ENCODE measurements at regions not wholly inside any gene's neighbourhood (a gene's known extent, or its start where the extent isn't known, plus 50 kb on each side); places are given as distances from the start of the nearest gene placed in this dataset.

DNA sequence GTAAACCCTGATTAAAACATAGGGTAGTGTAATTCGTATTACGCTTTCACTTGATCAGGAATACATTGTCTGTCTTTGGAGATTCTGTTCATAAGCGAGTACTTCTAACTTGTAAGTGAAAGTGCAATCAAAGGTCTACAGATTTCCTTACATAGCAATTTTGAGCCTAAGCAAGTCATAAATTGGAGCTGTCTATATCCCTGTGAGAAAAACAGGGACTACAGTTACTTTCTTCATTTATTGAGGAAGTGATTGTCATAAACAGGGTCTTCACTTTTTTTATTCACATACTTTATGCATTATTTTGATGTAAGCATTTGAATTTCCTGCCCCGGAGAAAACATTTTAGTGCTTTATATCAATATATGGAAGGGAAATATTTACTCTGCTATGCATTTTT is 670.4 kb downstream of the CBLN2 start:
- TF ChIP-seq SIN3A (IDR thresholded peaks at IDR 0.05; ENCODE audit: borderline replicate concordance, insufficient read depth, low read length): no peak
- TF ChIP-seq, protein P1, sequence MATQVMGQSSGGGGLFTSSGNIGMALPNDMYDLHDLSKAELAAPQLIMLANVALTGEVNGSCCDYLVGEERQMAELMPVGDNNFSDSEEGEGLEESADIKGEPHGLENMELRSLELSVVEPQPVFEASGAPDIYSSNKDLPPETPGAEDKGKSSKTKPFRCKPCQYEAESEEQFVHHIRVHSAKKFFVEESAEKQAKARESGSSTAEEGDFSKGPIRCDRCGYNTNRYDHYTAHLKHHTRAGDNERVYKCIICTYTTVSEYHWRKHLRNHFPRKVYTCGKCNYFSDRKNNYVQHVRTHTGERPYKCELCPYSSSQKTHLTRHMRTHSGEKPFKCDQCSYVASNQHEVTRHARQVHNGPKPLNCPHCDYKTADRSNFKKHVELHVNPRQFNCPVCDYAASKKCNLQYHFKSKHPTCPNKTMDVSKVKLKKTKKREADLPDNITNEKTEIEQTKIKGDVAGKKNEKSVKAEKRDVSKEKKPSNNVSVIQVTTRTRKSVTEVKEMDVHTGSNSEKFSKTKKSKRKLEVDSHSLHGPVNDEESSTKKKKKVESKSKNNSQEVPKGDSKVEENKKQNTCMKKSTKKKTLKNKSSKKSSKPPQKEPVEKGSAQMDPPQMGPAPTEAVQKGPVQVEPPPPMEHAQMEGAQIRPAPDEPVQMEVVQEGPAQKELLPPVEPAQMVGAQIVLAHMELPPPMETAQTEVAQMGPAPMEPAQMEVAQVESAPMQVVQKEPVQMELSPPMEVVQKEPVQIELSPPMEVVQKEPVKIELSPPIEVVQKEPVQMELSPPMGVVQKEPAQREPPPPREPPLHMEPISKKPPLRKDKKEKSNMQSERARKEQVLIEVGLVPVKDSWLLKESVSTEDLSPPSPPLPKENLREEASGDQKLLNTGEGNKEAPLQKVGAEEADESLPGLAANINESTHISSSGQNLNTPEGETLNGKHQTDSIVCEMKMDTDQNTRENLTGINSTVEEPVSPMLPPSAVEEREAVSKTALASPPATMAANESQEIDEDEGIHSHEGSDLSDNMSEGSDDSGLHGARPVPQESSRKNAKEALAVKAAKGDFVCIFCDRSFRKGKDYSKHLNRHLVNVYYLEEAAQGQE (IDR thresholded peaks at IDR 0.05; ENCODE audit: insufficient read depth in 1 of 2, low read depth in 2 of 2, low read length in 2 of 2): no peak
- TF ChIP-seq TAF1 (IDR thresholded peaks at IDR 0.05; ENCODE audit: borderline replicate concordance, insufficient read depth, low read length): no peak
- no peak for TF ChIP-seq POLR2AphosphoS5 (IDR thresholded peaks at IDR 0.05; ENCODE audit: low read depth, low read length)
- no peak for TF ChIP-seq FOXP2 (optimal IDR thresholded peaks at IDR 0.05; ENCODE audit: borderline replicate concordance, extremely low read depth, extremely low read length, insufficient read depth)

DNA sequence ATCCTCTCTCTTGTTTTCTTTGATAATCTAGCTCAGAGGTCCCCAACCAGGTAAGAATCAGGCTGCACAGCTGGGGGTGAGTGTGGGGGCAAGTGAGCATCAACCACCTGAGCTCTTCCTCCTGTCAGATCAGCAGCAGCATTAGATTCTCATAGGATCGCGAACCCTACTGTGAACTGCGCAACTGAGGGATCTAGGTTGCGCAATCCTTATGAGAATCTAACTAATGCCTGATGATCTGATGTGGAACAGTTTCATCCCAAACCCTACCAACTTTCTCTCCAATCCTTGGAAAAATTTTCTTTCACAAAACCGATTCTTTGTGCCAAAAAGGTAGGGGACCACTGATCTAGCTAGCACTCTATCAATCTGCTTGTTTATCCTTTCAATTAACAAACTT is 678.3 kb downstream of the CBLN2 start:
- TF ChIP-seq, protein P1 (IDR thresholded peaks at IDR 0.05; ENCODE audit: insufficient read depth in 1 of 2, low read depth in 2 of 2, low read length in 2 of 2): no peak
- TF ChIP-seq FOXP2 (optimal IDR thresholded peaks at IDR 0.05; ENCODE audit: borderline replicate concordance, extremely low read depth, extremely low read length, insufficient read depth): no peak
- TF ChIP-seq SIN3A (IDR thresholded peaks at IDR 0.05; ENCODE audit: borderline replicate concordance, insufficient read depth, low read length): no peak
- no peak for TF ChIP-seq POLR2AphosphoS5 (IDR thresholded peaks at IDR 0.05; ENCODE audit: low read depth, low read length)
- TF ChIP-seq TAF1 (IDR thresholded peaks at IDR 0.05; ENCODE audit: borderline replicate concordance, insufficient read depth, low read length): no peak

DNA sequence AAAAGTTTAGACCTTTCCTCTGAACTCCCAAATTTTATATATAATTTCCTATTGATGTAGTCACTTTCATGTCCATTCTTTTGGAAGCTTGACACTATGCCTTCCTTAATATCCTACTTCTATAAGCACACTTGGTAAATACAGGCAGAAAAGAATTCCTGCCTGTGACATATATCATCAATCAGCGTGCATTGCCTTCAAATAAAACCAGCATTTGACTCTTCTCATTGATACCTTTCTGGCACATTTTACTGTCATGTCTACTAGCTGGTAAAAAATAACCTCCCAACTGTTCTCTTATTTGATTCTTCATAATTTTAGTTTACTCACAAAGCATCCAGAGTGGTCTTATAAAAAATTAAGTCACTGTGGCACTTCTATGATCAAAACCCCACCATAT is 693.5 kb downstream of the CBLN2 start:
- no peak for TF ChIP-seq TAF1 (IDR thresholded peaks at IDR 0.05; ENCODE audit: borderline replicate concordance, insufficient read depth, low read length)
- TF ChIP-seq, protein P1 (IDR thresholded peaks at IDR 0.05; ENCODE audit: insufficient read depth in 1 of 2, low read depth in 2 of 2, low read length in 2 of 2): no peak
- no peak for TF ChIP-seq SIN3A (IDR thresholded peaks at IDR 0.05; ENCODE audit: borderline replicate concordance, insufficient read depth, low read length)
- no peak for TF ChIP-seq FOXP2 (optimal IDR thresholded peaks at IDR 0.05; ENCODE audit: borderline replicate concordance, extremely low read depth, extremely low read length, insufficient read depth)
- no peak for TF ChIP-seq POLR2AphosphoS5 (IDR thresholded peaks at IDR 0.05; ENCODE audit: low read depth, low read length)

DNA sequence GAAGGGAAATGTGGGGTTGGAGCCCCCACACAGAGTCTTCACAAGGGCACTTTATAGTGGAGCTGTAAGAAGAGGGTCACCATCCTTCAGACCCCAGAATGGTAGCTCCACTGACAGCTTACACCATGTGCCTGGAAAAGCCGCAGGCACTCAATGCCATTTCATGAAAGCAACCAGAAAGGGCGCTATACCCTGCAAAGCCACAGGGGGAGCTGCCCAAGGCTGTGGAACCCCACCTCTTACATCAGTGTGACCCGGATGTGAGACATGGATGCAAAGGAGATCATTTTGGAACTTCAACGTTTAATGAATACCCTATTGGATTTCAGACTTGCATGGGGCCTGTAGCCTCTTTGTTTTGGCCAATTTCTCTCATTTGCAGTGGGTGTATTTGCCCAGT is 694.7 kb downstream of the CBLN2 start:
- TF ChIP-seq TAF1 (IDR thresholded peaks at IDR 0.05; ENCODE audit: borderline replicate concordance, insufficient read depth, low read length) (no peak), FOXP2 (optimal IDR thresholded peaks at IDR 0.05; ENCODE audit: borderline replicate concordance, extremely low read depth, extremely low read length, insufficient read depth) (no peak), SIN3A (IDR thresholded peaks at IDR 0.05; ENCODE audit: borderline replicate concordance, insufficient read depth, low read length) (no peak), POLR2AphosphoS5 (IDR thresholded peaks at IDR 0.05; ENCODE audit: low read depth, low read length) (no peak)
- TF ChIP-seq, protein P1 (IDR thresholded peaks at IDR 0.05; ENCODE audit: insufficient read depth in 1 of 2, low read depth in 2 of 2, low read length in 2 of 2): no peak

DNA sequence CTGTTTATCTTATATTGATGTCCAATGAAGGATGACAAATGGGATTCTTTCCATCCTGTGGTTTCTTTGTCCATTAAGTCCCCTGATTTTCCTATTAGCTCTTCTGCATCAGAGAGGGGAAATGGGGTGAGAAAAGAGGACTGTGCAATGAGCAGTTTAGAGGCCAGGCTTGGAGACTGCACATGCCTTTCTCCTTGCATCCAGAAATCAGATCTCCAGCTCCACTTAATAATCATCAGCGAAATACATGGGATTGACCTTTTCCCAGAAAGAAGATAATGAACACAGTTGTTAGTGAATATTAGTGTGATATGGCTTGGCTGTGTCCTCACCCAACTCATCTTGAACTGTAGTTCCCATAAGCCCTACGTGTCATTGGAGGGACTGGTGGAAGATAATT is 697.4 kb downstream of the CBLN2 start:
- no peak for TF ChIP-seq POLR2AphosphoS5 (IDR thresholded peaks at IDR 0.05; ENCODE audit: low read depth, low read length)
- no peak for TF ChIP-seq FOXP2 (optimal IDR thresholded peaks at IDR 0.05; ENCODE audit: borderline replicate concordance, extremely low read depth, extremely low read length, insufficient read depth)
- TF ChIP-seq, protein P1 (IDR thresholded peaks at IDR 0.05; ENCODE audit: insufficient read depth in 1 of 2, low read depth in 2 of 2, low read length in 2 of 2): no peak
- TF ChIP-seq SIN3A (IDR thresholded peaks at IDR 0.05; ENCODE audit: borderline replicate concordance, insufficient read depth, low read length): no peak
- no peak for TF ChIP-seq TAF1 (IDR thresholded peaks at IDR 0.05; ENCODE audit: borderline replicate concordance, insufficient read depth, low read length)

Data from PFSK-1 (cell line).